ENCODE measurements at regions not wholly inside any gene's neighbourhood (a gene's known extent, or its start where the extent isn't known, plus 50 kb on each side); places are given as distances from the start of the nearest gene placed in this dataset.

- DNase-seq (ENCODE audit: extremely low spot score, unreplicated experiment): no peak
- no peaks in the 10 kb centered on the region for H3K4me1 Mint-ChIP-seq (ENCODE audit: unreplicated experiment)
- no peak overlapping the region for H3K27ac Mint-ChIP-seq (ENCODE audit: unreplicated experiment)
- H3K4me3 Mint-ChIP-seq (ENCODE audit: unreplicated experiment): no peak overlapping the region
- peaks cover 4% of the 10 kb centered on the region for H3K27me3 Mint-ChIP-seq (ENCODE audit: unreplicated experiment)
- H3K9me3 Mint-ChIP-seq (ENCODE audit: unreplicated experiment): peaks cover 5% of the 10 kb centered on the region
- no peaks in the 10 kb centered on the region for H3K36me3 Mint-ChIP-seq (ENCODE audit: unreplicated experiment)
- peak; percentile 24 for TF ChIP-seq CTCF (IDR thresholded peaks at IDR 0.05)
These were observed 252.1 kb upstream of the TMCO5A start for GRCh38 chr15:37682304-37682703.

GRCh38 chr15:37691911-37692310, 242.5 kb upstream of the TMCO5A start:
- no peak for DNase-seq (ENCODE audit: extremely low spot score, unreplicated experiment)
- peaks cover 12% of the 10 kb centered on the region for H3K27me3 Mint-ChIP-seq (ENCODE audit: unreplicated experiment)
- no peaks in the 10 kb centered on the region for H3K9me3 Mint-ChIP-seq (ENCODE audit: unreplicated experiment)
- H3K4me1 Mint-ChIP-seq (ENCODE audit: unreplicated experiment): peaks cover 2% of the 10 kb centered on the region
- no peak overlapping the region for H3K4me3 Mint-ChIP-seq (ENCODE audit: unreplicated experiment)
- H3K27ac Mint-ChIP-seq (ENCODE audit: unreplicated experiment): no peak overlapping the region
- no peaks in the 10 kb centered on the region for H3K36me3 Mint-ChIP-seq (ENCODE audit: unreplicated experiment)
- TF ChIP-seq CTCF (IDR thresholded peaks at IDR 0.05): no peak

GRCh38 chr15:37693926-37694325, 240.5 kb upstream of the TMCO5A start:
- Mint-ChIP-seq H3K4me3 (ENCODE audit: unreplicated experiment) (no peak overlapping the region), H3K9me3 (ENCODE audit: unreplicated experiment) (no peaks in the 10 kb centered on the region), H3K27me3 (ENCODE audit: unreplicated experiment) (peaks cover 15% of the 10 kb centered on the region), H3K4me1 (ENCODE audit: unreplicated experiment) (peaks cover 2% of the 10 kb centered on the region), H3K36me3 (ENCODE audit: unreplicated experiment) (no peaks in the 10 kb centered on the region), H3K27ac (ENCODE audit: unreplicated experiment) (no peak overlapping the region)
- no peak for DNase-seq (ENCODE audit: extremely low spot score, unreplicated experiment)
- TF ChIP-seq CTCF (IDR thresholded peaks at IDR 0.05): no peak

GRCh38 chr15:37695719-37696118, 238.7 kb upstream of the TMCO5A start:
- no peak for TF ChIP-seq CTCF (IDR thresholded peaks at IDR 0.05)
- H3K4me1 Mint-ChIP-seq (ENCODE audit: unreplicated experiment): peaks cover 2% of the 10 kb centered on the region
- no peak overlapping the region for H3K27ac Mint-ChIP-seq (ENCODE audit: unreplicated experiment)
- no peaks in the 10 kb centered on the region for H3K9me3 Mint-ChIP-seq (ENCODE audit: unreplicated experiment)
- no peak overlapping the region for H3K4me3 Mint-ChIP-seq (ENCODE audit: unreplicated experiment)
- peaks cover 18% of the 10 kb centered on the region for H3K27me3 Mint-ChIP-seq (ENCODE audit: unreplicated experiment)
- DNase-seq (ENCODE audit: extremely low spot score, unreplicated experiment): no peak
- no peaks in the 10 kb centered on the region for H3K36me3 Mint-ChIP-seq (ENCODE audit: unreplicated experiment)

GRCh38 chr15:37698679-37699078, 235.8 kb upstream of the TMCO5A start:
- no peak for DNase-seq (ENCODE audit: extremely low spot score, unreplicated experiment)
- Mint-ChIP-seq H3K27ac (ENCODE audit: unreplicated experiment) (no peak overlapping the region), H3K4me3 (ENCODE audit: unreplicated experiment) (no peak overlapping the region), H3K4me1 (ENCODE audit: unreplicated experiment) (peaks cover 2% of the 10 kb centered on the region), H3K36me3 (ENCODE audit: unreplicated experiment) (no peaks in the 10 kb centered on the region), H3K9me3 (ENCODE audit: unreplicated experiment) (no peaks in the 10 kb centered on the region), H3K27me3 (ENCODE audit: unreplicated experiment) (peaks cover 17% of the 10 kb centered on the region)
- no peak for TF ChIP-seq CTCF (IDR thresholded peaks at IDR 0.05)

All from osteocyte (in vitro differentiated cells).